GM19452 (cell line): ENCODE measurements at regions not wholly inside any gene's neighbourhood (a gene's known extent, or its start where the extent isn't known, plus 50 kb on each side); places are given as distances from the start of the nearest gene placed in this dataset.
"Not testable (repeated sequence)": the region's sequence is repeated elsewhere in the genome, so short reads cannot be mapped to it uniquely, and the experiment has no call there.

Experiments used
- ATAC-seq: cut with Tn5 transposase; IDR thresholded peaks from one replicate; pipeline ENCODE4 v1.9.1; 2021; ENCODE audit not compliant: unreplicated experiment

DNA sequence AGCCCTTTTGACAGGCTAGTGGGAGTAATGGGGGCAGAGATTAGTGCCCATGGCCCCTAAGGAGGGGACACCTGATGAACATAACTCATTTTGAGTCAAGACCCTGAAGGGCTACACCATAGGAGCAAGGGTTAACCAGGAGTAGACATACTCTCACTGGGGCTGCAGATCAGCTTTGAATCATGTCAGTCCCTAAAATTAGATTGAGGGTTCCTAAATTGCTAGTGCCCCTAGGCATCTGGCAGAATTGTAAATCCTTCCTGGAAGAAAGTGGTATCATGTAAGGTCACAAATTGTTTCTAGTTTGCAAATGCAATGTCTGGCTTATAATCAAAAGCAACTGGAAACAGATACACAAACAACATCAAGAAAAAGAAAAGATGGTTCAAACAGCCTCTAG, 52.1 kb upstream of the LRRC37A2 start:
- not testable (repeated sequence) for ATAC-seq

DNA sequence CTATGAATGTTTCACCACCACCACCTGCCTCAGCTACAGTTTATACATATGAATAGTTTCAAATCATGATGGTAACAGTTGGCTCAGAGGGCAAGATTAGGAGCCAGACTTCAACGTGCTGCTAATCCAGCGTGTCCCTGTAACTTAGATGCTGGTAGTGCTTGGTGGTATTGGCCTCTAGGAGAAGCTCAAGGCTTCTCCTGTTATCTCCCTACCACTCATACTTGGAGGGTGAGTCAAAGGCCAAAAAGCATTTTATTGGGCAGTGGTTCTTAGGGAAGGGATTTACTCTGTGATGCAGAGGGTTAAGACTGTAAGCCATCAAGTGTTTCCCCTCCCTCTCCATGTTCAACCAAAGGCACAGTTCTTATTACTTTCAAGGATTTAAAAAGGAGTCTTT, 57.2 kb upstream of the LRRC37A2 start:
- ATAC-seq, result not testable (repeated sequence)

DNA sequence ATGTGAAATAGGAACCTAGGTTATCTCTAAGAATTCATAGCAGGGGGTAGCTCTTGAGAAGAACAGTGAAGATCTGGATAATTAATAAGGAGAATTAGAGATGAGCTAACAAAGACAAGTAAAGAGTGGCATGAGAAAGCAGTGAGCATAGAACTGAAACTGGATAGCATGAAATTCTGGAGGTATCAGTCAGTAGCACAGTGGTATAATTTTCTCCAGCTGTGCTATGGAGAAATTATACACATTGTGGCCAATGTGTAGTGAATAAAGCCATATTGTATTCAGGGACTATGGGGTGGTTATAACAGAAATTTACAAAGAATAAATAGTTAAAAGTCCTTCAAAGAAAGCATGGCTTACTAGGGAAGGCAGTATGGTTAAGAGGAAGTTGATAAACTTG, 57.7 kb upstream of the LRRC37A2 start:
- ATAC-seq, result not testable (repeated sequence)

DNA sequence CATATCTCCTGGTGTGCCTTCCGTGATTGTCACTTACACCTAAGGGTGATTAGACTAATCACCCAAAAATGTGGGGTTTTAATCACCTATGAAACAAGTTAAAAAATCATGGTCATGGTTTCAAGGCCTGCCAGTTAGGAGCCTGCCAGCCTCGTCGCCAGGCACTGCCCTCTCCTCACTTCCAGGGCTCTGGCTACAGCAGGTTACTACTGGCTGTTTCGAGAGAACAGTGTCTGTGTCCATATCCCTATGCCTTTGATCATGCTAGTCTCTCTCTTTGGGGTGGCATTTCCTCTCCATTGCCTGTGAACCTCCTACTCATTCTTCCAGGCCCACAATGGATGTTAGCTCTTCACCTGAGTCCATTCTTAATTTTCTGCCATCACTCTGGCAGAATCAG, 59.2 kb upstream of the LRRC37A2 start:
- ATAC-seq, result not testable (repeated sequence)

DNA sequence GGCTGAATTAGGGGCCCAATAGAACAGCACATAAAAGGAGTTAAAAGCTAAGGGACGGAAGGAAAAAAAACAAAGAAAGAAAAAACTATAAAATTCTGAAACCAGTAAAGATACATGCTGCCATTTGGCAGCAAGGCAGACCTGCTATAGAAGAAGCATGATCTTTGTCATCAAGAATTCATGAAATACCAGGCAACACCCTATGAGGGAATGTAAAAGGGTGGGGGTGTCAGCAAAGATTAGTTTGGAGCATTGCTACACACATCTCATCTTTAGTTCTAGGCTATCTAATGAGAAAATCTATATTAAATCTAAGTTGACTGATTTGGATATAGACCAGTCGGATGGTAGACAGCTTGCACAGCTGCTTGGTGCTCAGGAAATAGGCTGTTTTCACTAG, 66.4 kb upstream of the LRRC37A2 start:
- not testable (repeated sequence) for ATAC-seq

DNA sequence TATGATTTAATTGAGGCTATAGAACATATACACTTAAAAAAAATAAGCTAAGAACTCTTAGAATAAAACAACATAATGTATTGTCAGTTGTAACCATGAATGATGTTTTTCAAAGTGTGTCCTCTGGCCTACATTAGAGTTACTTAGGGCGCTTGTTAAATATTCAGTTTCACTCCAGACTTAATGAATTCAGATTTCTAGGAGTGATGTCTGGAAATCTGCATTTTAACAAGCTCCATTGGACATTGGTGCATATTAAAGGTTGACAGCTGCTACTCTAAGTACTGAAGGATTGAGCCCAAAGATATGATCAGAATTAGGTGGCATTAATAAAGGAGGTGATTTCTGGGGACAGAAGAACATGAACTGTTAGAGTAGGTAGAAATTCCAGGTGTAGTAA, 66.9 kb upstream of the LRRC37A2 start:
- ATAC-seq, result not testable (repeated sequence)

DNA sequence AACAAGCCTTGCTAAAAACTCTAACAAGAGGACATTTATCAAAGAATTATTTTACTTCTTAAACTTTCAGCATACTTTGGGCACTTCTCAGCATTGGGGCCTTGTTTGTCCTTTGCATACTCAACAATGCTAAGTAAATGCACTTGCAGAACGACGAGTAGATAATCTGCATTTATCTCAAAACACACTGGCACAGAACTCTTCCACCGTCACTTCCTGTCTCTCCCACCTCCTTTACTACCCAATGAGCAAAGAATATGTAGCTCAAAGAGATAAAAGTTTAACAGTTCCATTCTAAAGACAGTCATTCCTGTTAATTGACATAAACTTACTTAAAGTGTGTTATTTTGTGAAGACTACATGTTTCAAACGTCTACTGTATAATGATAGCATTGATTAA, 70.1 kb upstream of the LRRC37A2 start:
- not testable (repeated sequence) for ATAC-seq

DNA sequence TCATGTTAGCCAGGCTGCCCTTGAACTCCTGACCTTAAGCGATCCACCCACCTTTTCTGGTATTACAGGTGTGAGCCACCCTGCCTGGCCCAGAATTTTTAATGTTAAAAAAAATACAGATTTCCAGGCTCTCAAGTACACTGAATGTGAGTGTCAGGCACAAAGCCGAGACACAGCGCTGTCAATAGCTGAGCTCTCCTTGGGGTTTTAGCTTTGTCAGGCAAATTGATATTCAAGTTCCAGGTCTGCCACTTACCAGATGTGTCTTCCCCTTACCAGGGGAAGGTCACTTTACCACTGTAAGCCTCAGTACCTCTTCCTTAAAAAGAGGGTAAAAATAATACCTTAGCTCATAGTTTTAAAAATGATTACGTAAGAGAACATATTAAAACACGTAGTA, 71.6 kb upstream of the LRRC37A2 start:
- ATAC-seq, result not testable (repeated sequence)

DNA sequence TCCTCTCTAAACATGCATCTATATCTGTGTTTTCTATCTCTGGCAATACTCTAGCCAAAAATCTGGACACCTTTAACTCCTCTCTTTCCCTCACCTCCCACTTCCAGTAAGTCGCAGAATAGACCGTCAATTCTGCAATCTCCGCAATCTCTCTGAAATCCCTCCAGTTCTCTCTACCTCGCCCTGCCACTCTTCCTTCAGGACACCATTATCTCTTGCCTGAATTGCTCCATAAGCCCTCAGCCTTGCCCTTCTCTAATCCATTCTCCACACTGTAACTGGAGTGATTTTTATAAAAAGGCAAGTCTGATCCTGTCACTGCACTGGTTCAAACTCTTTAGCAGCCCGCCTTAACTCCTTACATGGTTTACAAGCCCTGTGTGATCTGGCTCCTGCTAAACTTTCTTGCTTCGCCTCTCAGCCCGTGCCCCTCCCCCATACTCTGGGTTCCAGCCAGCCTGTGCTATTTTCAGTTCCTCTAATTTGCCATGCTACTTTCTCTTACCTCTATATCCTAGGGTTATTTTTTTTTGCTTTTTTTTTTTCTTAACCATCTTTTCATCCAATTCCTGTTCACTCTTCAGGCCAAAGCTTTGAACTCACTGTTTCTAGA, 73.0 kb upstream of the ARL17B start:
- ATAC-seq, result peak; percentile 71

DNA sequence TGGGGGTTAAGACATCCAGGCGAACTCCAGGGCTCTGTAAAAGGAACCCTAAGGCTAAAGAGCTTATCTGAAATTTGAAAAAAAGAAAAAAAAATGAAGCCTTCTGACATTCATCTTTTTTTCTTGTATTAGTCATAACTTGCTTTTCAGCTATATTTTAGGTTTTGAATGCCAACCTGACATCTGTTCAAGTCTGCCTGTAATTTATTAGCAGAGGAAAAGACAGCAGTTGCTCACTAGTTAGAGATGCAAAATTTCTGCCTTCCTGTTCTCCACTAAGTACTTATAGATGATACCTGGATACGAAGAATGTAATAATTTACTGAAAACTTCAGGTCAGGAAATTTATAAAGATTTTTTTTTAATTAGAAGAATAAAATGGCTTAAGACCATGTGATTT, 68.7 kb upstream of the ARL17B start:
- not testable (repeated sequence) for ATAC-seq

DNA sequence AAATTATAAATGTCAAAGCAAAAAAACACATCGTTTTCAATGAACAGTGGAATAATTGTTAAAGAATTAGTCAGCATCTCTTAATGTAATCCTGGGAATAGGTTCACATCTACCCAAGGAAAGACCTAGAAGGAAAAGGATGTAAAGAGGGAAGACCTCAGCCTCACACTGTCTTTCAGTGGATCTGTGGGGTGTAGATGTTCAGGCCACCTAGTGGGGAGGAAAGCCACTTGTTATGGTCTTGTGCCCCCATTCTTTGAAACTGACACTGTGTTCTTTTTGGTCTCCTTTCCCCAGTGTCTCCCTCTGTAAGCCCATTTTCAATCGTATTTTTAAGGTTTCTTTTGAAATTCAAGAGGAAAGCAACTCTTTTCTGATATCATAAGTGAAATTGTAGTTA, 68.1 kb upstream of the ARL17B start:
- ATAC-seq, result not testable (repeated sequence)

DNA sequence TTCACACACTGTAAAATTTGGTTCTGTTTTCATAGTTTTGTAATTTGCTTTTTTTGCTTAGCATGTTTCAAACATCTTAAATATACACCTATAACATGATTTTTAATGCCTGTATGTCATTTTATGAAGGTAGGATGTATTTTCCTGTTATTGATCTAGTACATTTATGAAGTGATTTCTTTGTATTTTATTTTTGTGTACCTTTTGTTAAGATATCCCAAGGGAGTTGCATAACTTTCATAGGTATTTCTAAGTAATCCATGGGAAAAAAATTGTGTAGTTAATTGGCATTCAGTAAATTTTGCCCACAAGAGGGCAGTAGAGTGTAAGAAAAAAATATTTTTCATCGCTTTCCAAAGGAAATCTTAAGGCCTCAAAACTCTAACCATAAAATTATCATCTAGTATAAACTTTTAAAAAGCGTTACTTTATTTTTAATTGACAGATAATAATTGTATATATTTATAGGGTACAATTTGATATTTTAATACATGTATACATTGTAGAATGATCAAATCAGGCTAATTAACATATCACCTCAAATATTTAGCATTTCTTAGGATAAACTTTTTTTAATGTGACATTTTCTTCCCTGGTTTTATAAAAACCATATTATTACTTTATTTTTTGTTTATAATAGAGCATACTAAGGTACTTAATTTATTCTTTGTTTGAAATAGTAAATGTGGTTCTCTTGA, 62.8 kb upstream of the ARL17B start:
- ATAC-seq, result not testable (repeated sequence)

DNA sequence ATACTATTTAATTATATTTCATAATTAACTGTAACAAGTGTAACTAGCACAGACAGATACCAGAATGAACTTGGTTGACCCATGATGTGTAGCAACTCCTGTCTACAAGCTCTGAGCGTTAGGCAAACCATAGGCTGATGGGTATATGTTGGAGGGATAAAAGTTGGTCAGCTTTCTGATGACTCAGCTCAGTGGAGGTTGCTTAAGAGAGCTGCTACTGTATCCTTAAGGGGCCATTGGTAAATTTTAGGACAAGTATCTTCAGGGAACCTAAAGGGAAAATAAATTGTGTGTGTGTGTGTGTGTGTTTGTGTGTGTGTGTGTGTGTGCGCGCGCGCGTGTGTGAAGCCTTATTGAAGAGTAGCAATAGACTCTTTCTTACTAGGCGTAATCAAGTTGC, 56.3 kb upstream of the ARL17B start:
- not testable (repeated sequence) for ATAC-seq

DNA sequence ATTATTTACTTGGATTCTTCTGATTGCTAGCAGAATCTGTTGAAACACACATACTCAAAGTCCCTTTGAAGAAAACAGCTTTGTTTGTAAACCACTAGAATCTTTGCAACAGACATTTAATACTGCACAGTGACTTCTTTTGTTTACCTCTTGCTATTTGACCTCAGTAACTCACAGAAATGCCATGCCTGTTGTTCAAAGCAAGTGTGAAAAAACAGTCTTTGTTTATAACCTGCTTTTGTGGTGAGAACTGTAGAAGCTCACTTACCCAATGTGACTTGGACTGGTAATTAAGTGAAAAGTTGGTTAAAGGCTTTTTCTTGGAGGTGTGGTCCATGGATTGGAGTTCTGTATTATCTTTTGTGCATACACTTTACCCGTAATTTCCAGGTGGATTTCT, 55.7 kb upstream of the ARL17B start:
- ATAC-seq, result not testable (repeated sequence)

DNA sequence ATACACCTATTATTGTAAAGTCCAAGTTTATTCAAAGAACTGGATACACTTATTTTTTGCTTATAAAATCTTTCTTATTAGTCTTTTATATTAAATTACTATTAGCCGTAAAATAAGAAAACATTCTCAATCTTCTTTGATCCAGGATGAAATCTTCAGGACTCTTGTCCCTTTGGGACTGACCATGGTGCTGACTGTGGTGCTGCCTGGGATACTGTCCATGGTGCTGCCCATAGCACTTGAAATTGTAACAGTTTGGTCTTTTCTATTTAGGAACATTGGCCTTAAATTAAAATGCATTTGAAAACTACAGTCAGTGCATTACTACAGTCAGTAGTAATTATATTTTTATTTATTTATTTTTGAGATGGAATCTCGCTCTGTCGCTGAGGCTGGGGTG, 53.0 kb upstream of the ARL17B start:
- ATAC-seq, result not testable (repeated sequence)

DNA sequence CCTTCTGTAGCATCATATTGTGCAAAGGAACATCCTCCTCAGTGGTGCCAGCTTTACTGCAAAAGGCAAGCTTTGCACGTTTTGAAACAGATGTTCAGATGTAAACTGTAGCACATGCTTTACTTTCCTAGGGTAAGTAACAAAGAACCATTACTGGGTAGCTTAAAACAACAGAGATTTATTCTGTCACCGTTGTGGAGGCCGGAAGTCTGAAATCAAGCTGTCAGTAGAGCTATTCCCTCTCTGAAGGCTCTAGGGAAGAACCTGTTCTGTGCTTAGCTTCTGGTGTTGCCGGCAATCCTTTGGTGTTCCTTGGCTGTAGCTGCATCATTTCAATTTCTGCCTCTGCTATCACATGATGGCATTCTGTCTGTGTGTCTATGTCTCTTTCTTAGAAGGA, 50.6 kb upstream of the ARL17B start:
- not testable (repeated sequence) for ATAC-seq

DNA sequence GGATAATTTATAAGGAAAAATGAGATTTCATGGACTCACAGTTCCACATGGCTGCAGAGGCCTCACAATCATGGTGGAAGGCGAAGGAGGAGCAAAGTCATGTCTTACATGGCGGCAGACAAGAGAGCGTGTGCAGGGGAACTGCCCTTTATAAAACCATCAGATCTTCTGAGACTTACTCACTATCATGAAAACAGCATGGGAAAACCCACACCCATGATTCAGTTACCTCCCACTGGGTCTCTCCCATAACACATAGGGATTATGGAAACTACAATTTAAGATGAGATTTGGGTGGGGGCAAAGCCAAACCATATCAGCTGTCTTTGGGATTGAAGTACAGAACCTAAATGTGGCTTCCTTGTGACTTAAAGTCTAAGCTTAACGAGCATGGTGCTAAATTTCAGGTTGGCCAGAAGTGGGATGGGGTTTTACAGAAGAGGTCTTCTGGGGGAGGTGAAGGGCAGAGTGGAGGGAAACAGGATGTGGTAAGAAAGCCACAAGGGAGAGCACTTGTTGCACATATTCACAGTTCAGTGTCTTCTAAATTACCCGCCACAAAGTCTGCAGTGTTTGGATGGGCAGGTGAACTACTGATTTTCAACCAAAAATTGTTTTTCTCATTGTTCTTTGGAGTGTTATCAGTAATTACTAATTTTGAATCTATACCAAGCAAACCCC, 49.7 kb upstream of the ARL17B start:
- peak; percentile 58 for ATAC-seq
